ENCODE measurements at regions not wholly inside any gene's neighbourhood (a gene's known extent, or its start where the extent isn't known, plus 50 kb on each side); places are given as distances from the start of the nearest gene placed in this dataset.
"Not testable (repeated sequence)": the region's sequence is repeated elsewhere in the genome, so short reads cannot be mapped to it uniquely, and the experiment has no call there.

- DNase-seq (ENCODE audit: low spot score): no peak
Observed at GRCh38 chr7:53087274-53087673, 51.8 kb downstream of the POM121L12 start.

- no peak for DNase-seq (ENCODE audit: low spot score)
Observed at GRCh38 chr7:53094191-53094590, 58.8 kb downstream of the POM121L12 start.

GRCh38 chr7:53094827-53095226 is 59.4 kb downstream of the POM121L12 start:
- no peak for DNase-seq (ENCODE audit: low spot score)

GRCh38 chr7:53095731-53096501 is 60.5 kb downstream of the POM121L12 start:
- DNase-seq (ENCODE audit: low spot score): no peak

GRCh38 chr7:53100091-53100490 is 64.7 kb downstream of the POM121L12 start:
- DNase-seq (ENCODE audit: low spot score): no peak

GRCh38 chr7:53101026-53101425 is 65.6 kb downstream of the POM121L12 start:
- no peak for DNase-seq (ENCODE audit: low spot score)

GRCh38 chr7:53110425-53110824 is 75.0 kb downstream of the POM121L12 start:
- no peak for DNase-seq (ENCODE audit: low spot score)

GRCh38 chr7:53111031-53111430 is 75.6 kb downstream of the POM121L12 start:
- no peak for DNase-seq (ENCODE audit: low spot score)

- DNase-seq (ENCODE audit: low spot score): no peak
Observed at GRCh38 chr7:53113424-53113823, 78.0 kb downstream of the POM121L12 start.

GRCh38 chr7:53119514-53119941 is 84.1 kb downstream of the POM121L12 start:
- no peak for DNase-seq (ENCODE audit: low spot score)

GRCh38 chr7:53121374-53121773 is 85.9 kb downstream of the POM121L12 start:
- no peak for DNase-seq (ENCODE audit: low spot score)

GRCh38 chr7:53131697-53132096 is 96.3 kb downstream of the POM121L12 start:
- DNase-seq (ENCODE audit: low spot score): no peak

- DNase-seq (ENCODE audit: low spot score): no peak
Observed at GRCh38 chr7:53151496-53151895, 116.1 kb downstream of the POM121L12 start.

- not testable (repeated sequence) for DNase-seq (ENCODE audit: low spot score)
Observed at GRCh38 chr7:53187184-53187583, 151.8 kb downstream of the POM121L12 start.

- DNase-seq (ENCODE audit: low spot score): no peak
Observed at GRCh38 chr7:53191191-53191695, 155.8 kb downstream of the POM121L12 start.

- no peak for DNase-seq (ENCODE audit: low spot score)
Observed at GRCh38 chr7:53191836-53192443, 156.5 kb downstream of the POM121L12 start.

- no peak for DNase-seq (ENCODE audit: low spot score)
Observed at GRCh38 chr7:53205006-53205405, 169.6 kb downstream of the POM121L12 start.

- DNase-seq (ENCODE audit: low spot score): no peak
Observed at GRCh38 chr7:53209129-53209528, 173.7 kb downstream of the POM121L12 start.

GRCh38 chr7:53214463-53214862 is 179.0 kb downstream of the POM121L12 start:
- DNase-seq (ENCODE audit: low spot score): no peak

GRCh38 chr7:53218730-53219504 is 183.5 kb downstream of the POM121L12 start:
- no peak for DNase-seq (ENCODE audit: low spot score)

- DNase-seq (ENCODE audit: low spot score): no peak
Observed at GRCh38 chr7:53229202-53229601, 193.8 kb downstream of the POM121L12 start.

- DNase-seq (ENCODE audit: low spot score): no peak
Observed at GRCh38 chr7:53237344-53237913, 202.0 kb downstream of the POM121L12 start.

Data from HT-29 (cell line).